Omental fat pad (tissue), 3 donors: ENCODE measurements at regions not wholly inside any gene's neighbourhood (a gene's known extent, or its start where the extent isn't known, plus 50 kb on each side); places are given as distances from the start of the nearest gene placed in this dataset.

Experiments
- ATAC-seq: fragments of 150-250 bp; one replicate; pipeline ENCODE4 v1.9.1; 2016; ENCODE audit warnings: mild to moderate bottlenecking, moderate library complexity; ENCODE audit not compliant: low FRiP score
- DNase-seq: peaks from one replicate; pipeline ENCODE4 v3.0.0-alpha.2; 2019; ENCODE audit warnings: low spot score
- CTCF ChIP-seq, 3 donors: fragments of 450-650 bp; IDR thresholded peaks; one replicate each; pipeline ENCODE4 v1.5.1; 2016 to 2017; ENCODE audit warnings: antibody characterized with exemption in 3 of 3, mild to moderate bottlenecking in 3 of 3, moderate library complexity in 2 of 3

GRCh38 chr4:116387937-116388474, 697.4 kb downstream of the TRAM1L1 start:
- TF ChIP-seq CTCF (IDR thresholded peaks at IDR 0.05), result no peak
- ATAC-seq (no peak), DNase-seq (no peak)

GRCh38 chr4:116386856-116387255, 698.5 kb downstream of the TRAM1L1 start:
- no peak for ATAC-seq
- no peak for DNase-seq
- TF ChIP-seq CTCF (IDR thresholded peaks at IDR 0.05), result no peak

- no peak for ATAC-seq
- TF ChIP-seq CTCF (IDR thresholded peaks at IDR 0.05), result no peak
- DNase-seq, result no peak
Observed at GRCh38 chr4:116385583-116385982, 699.8 kb downstream of the TRAM1L1 start.

GRCh38 chr4:116374815-116375214, 710.6 kb downstream of the TRAM1L1 start:
- no peak for DNase-seq
- no peak for ATAC-seq
- TF ChIP-seq CTCF (IDR thresholded peaks at IDR 0.05), result no peak

- ATAC-seq (no peak), DNase-seq (no peak)
- no peak for TF ChIP-seq CTCF (IDR thresholded peaks at IDR 0.05)
Observed at GRCh38 chr4:116362583-116362982, 722.8 kb downstream of the TRAM1L1 start.

GRCh38 chr4:116361790-116362189, 723.6 kb downstream of the TRAM1L1 start:
- no peak for TF ChIP-seq CTCF (IDR thresholded peaks at IDR 0.05)
- ATAC-seq (no peak), DNase-seq (no peak)

GRCh38 chr4:116358633-116359222, 726.6 kb downstream of the TRAM1L1 start:
- no peak for TF ChIP-seq CTCF (IDR thresholded peaks at IDR 0.05)
- DNase-seq (no peak), ATAC-seq (peak; percentile 61)
